Activated CD4-positive, alpha-beta T cell treated with anti-CD3 and anti-CD28 coated beads, Interleukin-2, amount 10 ng/mL, durations not matched to agents 7 days and 5 days (primary cell): ENCODE measurements at regions not wholly inside any gene's neighbourhood (a gene's known extent, or its start where the extent isn't known, plus 50 kb on each side); places are given as distances from the start of the nearest gene placed in this dataset.
"Not testable (repeated sequence)": the region's sequence is repeated elsewhere in the genome, so short reads cannot be mapped to it uniquely, and the experiment has no call there.

ENCODE experiments used
- CTCF ChIA-PET: fragments of 350-600 bp; sonication (Branson Sonifier 250); formaldehyde crosslinking; loops from one replicate; lab custom pipeline; 2021; ENCODE audit warnings: antibody characterized with exemption; lab: Charles Lee
- POLR2A ChIA-PET: fragments of 350-600 bp; sonication (Branson Sonifier 250); formaldehyde crosslinking; loops from one replicate; lab custom pipeline; 2021; ENCODE audit warnings: antibody characterized with exemption; lab: Charles Lee
- DNase-seq: peaks from one replicate; pipeline ENCODE4 v3.0.0-alpha.2; 2020
- H3K27ac Mint-ChIP-seq: one replicate; pipeline ENCODE4 v1.8.0; 2021; ENCODE audit warnings: mild to moderate bottlenecking, moderate library complexity, mixed read lengths
- H3K27me3 Mint-ChIP-seq: one replicate; pipeline ENCODE4 v1.8.0; 2021; ENCODE audit warnings: mixed read lengths
- H3K36me3 Mint-ChIP-seq: one replicate; pipeline ENCODE4 v1.8.0; 2021; ENCODE audit warnings: low read depth, mixed read lengths
- H3K4me1 Mint-ChIP-seq: one replicate; pipeline ENCODE4 v1.8.0; 2021; ENCODE audit warnings: mixed read lengths
- H3K4me3 Mint-ChIP-seq: one replicate; pipeline ENCODE4 v1.8.0; 2021; ENCODE audit warnings: mild to moderate bottlenecking, moderate library complexity, mixed read lengths
- H3K9me3 Mint-ChIP-seq: one replicate; pipeline ENCODE4 v1.8.0; 2021; ENCODE audit warnings: mixed read lengths

DNA sequence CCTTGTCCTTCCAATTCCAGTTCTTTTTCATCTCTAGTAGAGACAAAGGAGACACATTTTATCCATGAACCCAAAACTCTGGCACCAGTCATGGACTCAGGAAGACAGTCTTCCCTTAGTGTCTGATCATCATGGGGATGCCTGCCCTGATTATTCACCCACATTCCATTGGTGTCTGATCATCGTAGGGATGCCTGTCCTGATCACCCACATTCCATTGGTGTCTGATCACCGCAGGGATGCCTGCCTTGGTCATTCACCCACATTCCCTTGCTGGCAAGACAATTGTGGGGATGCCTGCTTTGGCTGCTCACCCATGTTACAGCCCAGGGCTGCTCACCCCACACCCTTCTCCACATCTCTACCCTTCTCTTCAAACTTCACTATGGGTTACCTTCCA is 136.9 kb downstream of the ZNF675 start:
- H3K27me3 Mint-ChIP-seq, H3K27ac Mint-ChIP-seq, H3K4me1 Mint-ChIP-seq, POLR2A ChIA-PET, DNase-seq, H3K36me3 Mint-ChIP-seq, H3K4me3 Mint-ChIP-seq, CTCF ChIA-PET: not testable (repeated sequence)
- peaks cover 31% of the 10 kb centered on the region for H3K9me3 Mint-ChIP-seq

DNA sequence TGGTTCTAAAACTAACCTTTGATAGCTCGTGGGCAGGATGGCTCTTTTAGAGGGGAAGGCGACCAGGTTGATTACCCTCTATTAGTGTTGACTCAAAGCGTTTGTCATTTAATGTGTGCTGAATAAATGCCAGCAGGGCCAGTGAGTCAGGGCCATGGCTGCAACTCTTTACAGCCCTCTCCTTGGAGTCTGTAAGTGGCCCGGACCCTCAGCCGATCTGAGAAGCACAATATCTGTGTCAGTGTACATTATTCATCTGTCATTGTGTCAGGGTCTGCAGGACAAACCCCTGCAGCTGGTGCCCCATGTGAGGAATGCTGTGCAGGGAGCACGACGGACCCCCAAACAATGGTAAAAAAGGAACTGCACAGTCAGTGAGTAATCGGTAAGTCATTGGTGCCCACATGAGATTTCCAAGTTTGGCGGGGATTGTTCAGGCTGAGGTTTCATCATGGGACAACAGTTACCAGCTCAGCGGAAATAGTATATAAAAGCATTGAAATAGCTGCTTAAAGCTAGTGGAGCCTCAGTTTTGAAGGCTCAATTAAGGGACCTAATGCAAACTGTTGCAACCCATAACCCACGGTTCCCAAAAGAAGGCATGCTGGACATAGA is 139.1 kb downstream of the ZNF675 start:
- H3K27me3 Mint-ChIP-seq: no peaks in the 10 kb centered on the region
- H3K4me3 Mint-ChIP-seq: no peak overlapping the region
- no peak for DNase-seq
- no peaks in the 10 kb centered on the region for H3K4me1 Mint-ChIP-seq
- H3K27ac Mint-ChIP-seq: no peak overlapping the region
- H3K9me3 Mint-ChIP-seq: peaks cover 42% of the 10 kb centered on the region
- no peaks in the 10 kb centered on the region for H3K36me3 Mint-ChIP-seq
- CTCF ChIA-PET: no interaction called here
- POLR2A ChIA-PET: no interaction called here

DNA sequence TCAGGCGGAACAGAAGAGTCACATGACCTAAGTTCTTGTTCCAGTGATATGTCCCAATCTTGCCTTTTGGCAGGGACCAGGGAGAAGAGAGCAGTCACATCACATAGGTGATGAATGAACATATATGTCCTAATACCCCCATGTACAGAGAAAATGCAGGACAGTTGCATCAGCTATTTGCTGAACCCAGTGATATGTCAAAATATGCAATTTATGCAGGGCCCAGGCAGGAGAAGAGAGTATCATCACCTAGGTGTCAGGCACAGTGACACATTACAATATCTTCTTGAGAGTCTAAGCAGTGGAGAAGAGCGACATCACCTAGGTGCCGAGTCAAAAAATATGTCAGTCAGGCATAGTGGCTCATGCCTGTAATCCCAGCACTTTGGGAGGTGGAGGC is 139.9 kb downstream of the ZNF675 start:
- no peak for DNase-seq
- H3K4me3 Mint-ChIP-seq: no peak overlapping the region
- ChIA-PET POLR2A (no interaction called here), CTCF (no interaction called here)
- no peak overlapping the region for H3K27ac Mint-ChIP-seq
- no peaks in the 10 kb centered on the region for H3K4me1 Mint-ChIP-seq
- H3K9me3 Mint-ChIP-seq: peaks cover 42% of the 10 kb centered on the region
- no peaks in the 10 kb centered on the region for H3K36me3 Mint-ChIP-seq
- no peaks in the 10 kb centered on the region for H3K27me3 Mint-ChIP-seq

DNA sequence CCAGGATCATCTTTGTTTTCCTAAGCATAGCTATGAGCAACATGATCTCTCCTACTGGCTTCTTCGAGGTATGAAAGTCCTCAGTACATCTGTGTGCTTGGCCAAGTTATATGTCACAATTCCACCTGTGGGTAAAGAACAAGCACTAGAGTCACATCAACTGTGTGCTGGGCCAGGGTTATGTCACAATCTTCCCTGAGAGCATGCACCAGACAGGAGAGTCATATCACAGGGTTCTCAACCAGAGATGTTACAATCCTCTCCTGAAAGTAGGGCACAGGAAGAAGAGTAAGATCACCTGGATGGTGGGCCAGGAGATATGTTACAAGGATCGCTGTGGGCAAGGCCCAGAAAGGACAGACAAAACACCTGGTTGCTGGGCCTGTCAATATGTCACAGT is 143.7 kb downstream of the ZNF675 start:
- ChIA-PET POLR2A (no interaction called here), CTCF (no interaction called here)
- H3K9me3 Mint-ChIP-seq: peaks cover 39% of the 10 kb centered on the region
- H3K27me3 Mint-ChIP-seq: no peaks in the 10 kb centered on the region
- no peak overlapping the region for H3K4me3 Mint-ChIP-seq
- no peaks in the 10 kb centered on the region for H3K36me3 Mint-ChIP-seq
- no peak for DNase-seq
- no peak overlapping the region for H3K27ac Mint-ChIP-seq
- no peaks in the 10 kb centered on the region for H3K4me1 Mint-ChIP-seq

DNA sequence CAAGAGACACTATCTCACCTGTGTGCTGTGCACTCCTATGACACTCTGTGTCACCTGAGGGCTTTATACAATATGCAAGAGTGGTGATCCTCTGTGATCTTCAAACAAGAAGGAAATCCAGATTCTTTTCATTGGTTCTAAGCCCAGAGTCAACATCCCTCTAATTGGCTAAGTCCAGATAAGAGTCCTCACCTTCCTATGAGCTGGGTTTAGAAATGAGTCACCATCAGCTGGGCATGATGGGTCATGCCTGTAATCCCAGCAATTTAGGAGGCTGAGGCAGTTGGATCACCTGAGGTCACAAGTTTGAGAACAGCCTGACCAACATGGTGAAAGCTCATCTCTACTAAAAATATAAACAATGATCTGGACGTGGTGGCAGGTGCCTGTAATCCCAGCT is 144.4 kb downstream of the ZNF675 start:
- H3K9me3 Mint-ChIP-seq: peaks cover 36% of the 10 kb centered on the region
- ChIA-PET POLR2A (no interaction called here), CTCF (no interaction called here)
- no peaks in the 10 kb centered on the region for H3K27me3 Mint-ChIP-seq
- no peaks in the 10 kb centered on the region for H3K4me1 Mint-ChIP-seq
- no peak overlapping the region for H3K4me3 Mint-ChIP-seq
- no peak for DNase-seq
- no peak overlapping the region for H3K27ac Mint-ChIP-seq
- H3K36me3 Mint-ChIP-seq: no peaks in the 10 kb centered on the region

DNA sequence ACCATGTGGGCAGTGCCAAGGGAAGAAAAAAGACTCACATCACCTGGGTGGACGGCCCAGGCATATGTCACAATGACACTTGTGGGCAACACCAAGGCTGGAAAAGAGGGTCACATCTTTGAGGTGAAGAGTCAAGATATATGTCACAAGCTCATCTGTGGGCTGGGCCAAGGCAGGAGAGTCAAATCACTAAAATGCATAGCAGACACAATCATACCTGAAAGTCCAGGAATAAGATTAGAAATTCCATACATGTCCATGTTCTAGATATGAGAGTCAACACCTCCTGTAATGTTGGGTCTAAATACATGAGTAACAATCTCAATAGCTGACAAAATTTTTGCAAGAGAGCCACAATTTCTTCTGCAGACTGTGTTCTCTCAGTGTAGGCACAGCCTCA is 145.0 kb downstream of the ZNF675 start:
- Mint-ChIP-seq H3K4me1 (no peaks in the 10 kb centered on the region), H3K27ac (no peak overlapping the region), H3K9me3 (peaks cover 30% of the 10 kb centered on the region), H3K36me3 (no peaks in the 10 kb centered on the region), H3K4me3 (no peak overlapping the region), H3K27me3 (no peaks in the 10 kb centered on the region)
- ChIA-PET CTCF (no interaction called here), POLR2A (no interaction called here)
- DNase-seq: no peak

DNA sequence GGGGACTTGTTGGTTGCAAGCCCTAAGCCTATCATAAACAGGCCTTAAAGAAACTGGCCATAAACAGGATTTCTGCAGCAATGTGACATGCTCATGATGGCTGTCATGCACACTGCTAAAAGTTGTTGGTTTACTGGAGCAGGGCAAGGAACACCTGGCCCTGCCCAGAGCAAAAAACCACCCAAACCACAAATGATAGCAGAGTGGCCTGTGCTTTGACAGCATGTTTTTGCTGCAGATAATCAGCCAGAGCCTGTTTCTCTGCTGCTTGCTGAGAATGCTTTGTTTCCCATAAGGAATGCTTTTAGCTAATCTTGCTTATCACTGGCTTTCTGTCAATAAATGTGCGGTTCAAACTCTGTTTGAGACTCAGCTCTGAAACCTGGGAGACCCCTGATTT is 144.9 kb upstream of the ZNF91 start:
- CTCF ChIA-PET, H3K4me3 Mint-ChIP-seq, POLR2A ChIA-PET, H3K27ac Mint-ChIP-seq, H3K4me1 Mint-ChIP-seq, H3K36me3 Mint-ChIP-seq, DNase-seq, H3K27me3 Mint-ChIP-seq: not testable (repeated sequence)
- peaks cover 27% of the 10 kb centered on the region for H3K9me3 Mint-ChIP-seq

DNA sequence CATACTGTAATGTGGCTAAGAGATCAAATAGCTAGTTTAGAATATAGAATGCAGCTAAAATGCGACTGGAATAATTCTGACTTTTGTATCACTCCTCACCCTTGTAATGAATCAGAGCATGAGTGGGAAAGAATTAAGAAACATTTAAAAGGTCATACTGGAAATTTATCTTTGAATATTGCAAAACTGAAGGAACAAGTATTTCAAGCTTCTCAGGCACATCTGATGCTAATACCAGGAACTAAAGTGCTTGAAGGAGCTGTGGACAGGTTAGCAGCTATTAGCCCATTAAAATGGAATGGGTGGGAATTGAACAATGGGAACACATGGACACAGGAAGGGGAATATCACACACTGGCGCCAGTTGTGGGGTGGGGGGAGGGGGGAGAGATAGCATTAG is 144.2 kb upstream of the ZNF91 start:
- Mint-ChIP-seq H3K9me3 (peaks cover 30% of the 10 kb centered on the region), H3K4me1 (no peaks in the 10 kb centered on the region), H3K27me3 (no peaks in the 10 kb centered on the region), H3K4me3 (no peak overlapping the region), H3K27ac (no peak overlapping the region), H3K36me3 (no peaks in the 10 kb centered on the region)
- DNase-seq: no peak
- ChIA-PET CTCF (no interaction called here), POLR2A (no interaction called here)

DNA sequence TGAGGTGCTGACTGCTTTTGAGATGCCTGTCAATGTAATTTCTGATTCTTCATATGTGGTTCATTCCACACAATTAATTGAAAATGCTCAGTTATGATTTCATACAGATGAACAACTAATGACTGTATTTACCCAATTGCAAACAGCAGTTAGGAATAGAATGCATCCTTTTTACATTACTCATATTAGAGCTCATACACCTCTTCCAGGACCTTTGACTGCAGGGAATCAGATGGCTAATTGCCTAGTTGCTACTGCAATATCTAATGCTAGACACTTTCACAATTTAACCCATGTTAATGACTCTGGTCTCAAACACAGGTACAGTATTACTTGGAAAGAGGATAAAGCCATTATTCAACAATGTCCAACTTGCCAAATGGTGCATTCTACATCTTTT is 141.9 kb upstream of the ZNF91 start:
- peaks cover 25% of the 10 kb centered on the region for H3K9me3 Mint-ChIP-seq
- H3K4me1 Mint-ChIP-seq, H3K4me3 Mint-ChIP-seq, POLR2A ChIA-PET, H3K27ac Mint-ChIP-seq, CTCF ChIA-PET, DNase-seq, H3K27me3 Mint-ChIP-seq, H3K36me3 Mint-ChIP-seq: not testable (repeated sequence)

DNA sequence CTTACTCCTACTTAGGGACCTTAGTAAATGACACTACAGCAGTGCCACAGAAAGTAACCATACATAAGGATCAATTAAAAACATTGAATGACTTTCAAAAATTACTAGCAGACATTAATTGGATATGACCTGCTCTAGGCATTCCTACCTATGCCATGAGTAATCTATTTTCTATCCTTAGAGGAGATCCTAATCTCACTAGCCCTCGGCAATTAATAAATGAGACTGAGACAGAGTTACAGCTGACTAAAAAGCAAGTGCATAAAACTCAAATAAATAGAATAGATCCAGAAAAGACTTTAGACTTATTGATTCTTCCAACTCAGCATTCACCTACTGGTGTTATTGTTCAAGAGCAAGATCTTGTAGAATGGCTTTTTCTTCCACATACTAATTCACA is 141.1 kb upstream of the ZNF91 start:
- CTCF ChIA-PET, POLR2A ChIA-PET, H3K27ac Mint-ChIP-seq, H3K36me3 Mint-ChIP-seq, H3K27me3 Mint-ChIP-seq, H3K4me1 Mint-ChIP-seq, DNase-seq, H3K4me3 Mint-ChIP-seq: not testable (repeated sequence)
- H3K9me3 Mint-ChIP-seq: peaks cover 24% of the 10 kb centered on the region

DNA sequence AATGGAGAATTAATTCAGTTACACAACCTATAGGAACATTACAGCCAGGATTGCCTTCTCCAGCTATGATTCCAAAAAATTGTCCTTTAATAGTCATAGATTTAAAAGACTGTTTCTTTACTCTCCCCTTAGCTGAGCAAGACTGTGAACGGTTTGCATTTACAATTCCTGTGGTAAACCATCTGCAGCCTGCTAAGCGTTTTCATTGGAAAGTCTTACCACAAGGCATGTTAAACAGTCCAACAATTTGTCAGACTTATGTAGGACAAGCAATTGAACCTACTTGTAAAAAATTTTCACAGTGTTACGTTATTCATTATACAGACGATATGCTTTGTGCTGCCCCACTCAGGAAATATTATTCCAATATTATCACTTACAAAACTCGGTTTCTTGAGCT is 140.6 kb upstream of the ZNF91 start:
- POLR2A ChIA-PET, H3K4me1 Mint-ChIP-seq, H3K36me3 Mint-ChIP-seq, H3K4me3 Mint-ChIP-seq, DNase-seq, CTCF ChIA-PET, H3K27ac Mint-ChIP-seq, H3K27me3 Mint-ChIP-seq: not testable (repeated sequence)
- peaks cover 24% of the 10 kb centered on the region for H3K9me3 Mint-ChIP-seq

DNA sequence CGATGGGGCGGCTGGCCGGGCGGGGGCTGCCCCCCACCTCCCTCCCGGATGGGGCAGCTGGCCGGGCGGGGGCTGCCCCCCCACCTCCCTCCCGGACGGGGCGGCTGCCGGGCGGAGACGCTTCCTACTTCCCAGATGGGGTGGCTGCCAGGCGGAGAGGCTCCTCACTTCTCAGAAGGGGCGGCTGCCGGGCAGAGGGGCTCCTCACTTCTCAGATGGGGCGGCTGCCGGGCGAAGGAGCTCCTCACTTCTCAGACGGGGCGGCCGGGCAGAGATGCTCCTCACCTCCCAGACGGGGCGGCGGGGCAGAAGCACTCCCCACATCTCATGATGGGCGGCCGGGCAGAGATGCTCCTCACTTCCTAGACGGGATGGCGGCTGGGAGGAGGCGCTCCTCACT is 138.2 kb upstream of the ZNF91 start:
- H3K4me3 Mint-ChIP-seq, H3K27me3 Mint-ChIP-seq, DNase-seq, H3K4me1 Mint-ChIP-seq, POLR2A ChIA-PET, CTCF ChIA-PET, H3K27ac Mint-ChIP-seq, H3K36me3 Mint-ChIP-seq: not testable (repeated sequence)
- H3K9me3 Mint-ChIP-seq: peaks cover 33% of the 10 kb centered on the region

DNA sequence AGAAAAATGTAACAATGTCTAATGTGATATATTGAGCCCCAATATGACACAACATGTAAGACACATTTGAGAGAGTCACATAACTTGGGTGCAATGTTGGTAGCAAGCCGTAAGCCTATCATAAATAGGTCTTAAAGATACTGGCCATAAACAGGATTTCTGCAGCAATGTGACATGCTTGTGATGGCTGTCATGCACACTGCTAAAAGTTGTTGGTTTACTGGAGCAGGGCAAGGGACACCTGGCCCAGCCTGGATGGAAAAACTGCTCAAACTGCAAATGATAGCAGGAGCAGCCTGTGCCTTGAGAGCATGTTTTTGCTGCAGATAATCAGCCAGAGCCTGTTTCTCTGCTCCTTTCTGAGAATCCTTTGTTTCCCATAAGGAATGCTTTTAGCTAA is 136.7 kb upstream of the ZNF91 start:
- ChIA-PET CTCF (no interaction called here), POLR2A (no interaction called here)
- no peak for DNase-seq
- Mint-ChIP-seq H3K27me3 (no peaks in the 10 kb centered on the region), H3K36me3 (no peaks in the 10 kb centered on the region), H3K9me3 (peaks cover 38% of the 10 kb centered on the region), H3K27ac (no peak overlapping the region), H3K4me3 (no peak overlapping the region), H3K4me1 (no peaks in the 10 kb centered on the region)

DNA sequence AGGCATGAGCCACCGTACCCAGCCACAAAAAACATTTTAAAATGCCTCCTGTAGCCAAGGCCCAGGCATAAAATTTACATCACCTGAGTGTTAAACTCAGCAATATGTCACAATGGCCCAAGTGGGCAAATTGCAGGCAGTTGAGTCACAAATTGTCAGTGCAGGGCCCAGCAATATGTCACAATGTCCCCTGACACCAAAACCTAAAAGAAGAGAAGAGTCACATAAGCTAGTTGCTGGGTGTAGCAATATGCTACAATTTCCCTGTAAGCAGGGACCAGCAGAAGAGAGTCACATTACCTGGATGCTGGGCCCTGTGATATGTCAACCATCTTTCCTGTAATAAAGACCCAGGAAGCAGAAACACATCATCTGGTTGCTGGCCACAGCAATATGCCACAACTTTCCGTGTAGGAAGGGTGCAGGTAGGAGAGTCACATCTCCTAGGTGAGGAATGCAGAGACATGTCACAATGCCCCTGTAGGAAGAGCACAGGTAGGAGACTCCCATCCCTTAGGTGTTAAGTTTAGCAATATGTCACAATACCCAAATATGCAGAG is 136.0 kb upstream of the ZNF91 start:
- ChIA-PET CTCF (interaction anchor here (0.7 kb wide), 1 partner anchor 193 kb away, joined by 3 read pairs; no protein-coding TSS in a partner anchor), POLR2A (no interaction called here)
- no peak overlapping the region for H3K27ac Mint-ChIP-seq
- no peaks in the 10 kb centered on the region for H3K36me3 Mint-ChIP-seq
- H3K4me3 Mint-ChIP-seq: no peak overlapping the region
- H3K4me1 Mint-ChIP-seq: no peaks in the 10 kb centered on the region
- DNase-seq: no peak
- peaks cover 35% of the 10 kb centered on the region for H3K9me3 Mint-ChIP-seq
- H3K27me3 Mint-ChIP-seq: no peaks in the 10 kb centered on the region
